ENCODE measurements at regions not wholly inside any gene's neighbourhood (a gene's known extent, or its start where the extent isn't known, plus 50 kb on each side); places are given as distances from the start of the nearest gene placed in this dataset.

DNA sequence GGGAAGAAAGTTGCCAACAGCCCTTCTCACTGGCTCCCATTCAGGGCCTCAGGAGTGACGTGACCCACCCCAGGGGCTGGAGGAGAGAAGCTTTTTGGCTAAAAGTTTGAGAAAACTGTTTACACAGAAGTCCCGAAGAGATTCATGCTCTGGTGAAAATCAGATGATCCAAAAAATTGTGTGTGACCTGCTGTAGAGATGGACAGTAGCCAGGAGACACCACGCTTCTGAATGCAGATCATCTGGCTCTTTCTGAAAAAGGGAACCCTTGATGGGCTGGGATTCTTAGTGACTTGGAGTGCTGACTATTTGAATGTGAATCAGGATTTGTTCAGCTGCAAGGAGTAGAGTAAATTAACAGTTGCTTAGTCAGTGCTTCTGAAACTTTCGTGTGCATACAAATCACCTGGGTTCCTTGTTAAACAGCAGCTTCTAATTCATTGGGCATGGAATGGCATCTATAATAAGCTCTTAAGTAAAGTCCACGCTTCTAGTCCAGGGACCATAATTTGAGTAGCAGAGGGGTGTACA lies 265.1 kb downstream of the PREX1 start:
- intact Hi-C loops (cut with DNase I): no loop called here
- TF ChIP-seq, protein P1, sequence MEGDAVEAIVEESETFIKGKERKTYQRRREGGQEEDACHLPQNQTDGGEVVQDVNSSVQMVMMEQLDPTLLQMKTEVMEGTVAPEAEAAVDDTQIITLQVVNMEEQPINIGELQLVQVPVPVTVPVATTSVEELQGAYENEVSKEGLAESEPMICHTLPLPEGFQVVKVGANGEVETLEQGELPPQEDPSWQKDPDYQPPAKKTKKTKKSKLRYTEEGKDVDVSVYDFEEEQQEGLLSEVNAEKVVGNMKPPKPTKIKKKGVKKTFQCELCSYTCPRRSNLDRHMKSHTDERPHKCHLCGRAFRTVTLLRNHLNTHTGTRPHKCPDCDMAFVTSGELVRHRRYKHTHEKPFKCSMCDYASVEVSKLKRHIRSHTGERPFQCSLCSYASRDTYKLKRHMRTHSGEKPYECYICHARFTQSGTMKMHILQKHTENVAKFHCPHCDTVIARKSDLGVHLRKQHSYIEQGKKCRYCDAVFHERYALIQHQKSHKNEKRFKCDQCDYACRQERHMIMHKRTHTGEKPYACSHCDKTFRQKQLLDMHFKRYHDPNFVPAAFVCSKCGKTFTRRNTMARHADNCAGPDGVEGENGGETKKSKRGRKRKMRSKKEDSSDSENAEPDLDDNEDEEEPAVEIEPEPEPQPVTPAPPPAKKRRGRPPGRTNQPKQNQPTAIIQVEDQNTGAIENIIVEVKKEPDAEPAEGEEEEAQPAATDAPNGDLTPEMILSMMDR (IDR thresholded peaks at IDR 0.05; ENCODE audit: borderline replicate concordance, extremely low read depth, insufficient read depth): no peak
- Histone ChIP-seq H3K27me3 (ENCODE audit: control insufficient read depth, insufficient read depth, low read length) (no peaks in the 10 kb centered on the region), H3K27ac (ENCODE audit: low read depth in 2 of 2, low read length in 2 of 2) (no peak overlapping the region), H3K36me3 (ENCODE audit: control insufficient read depth in 2 of 3, insufficient read depth in 3 of 3, low read length in 3 of 3) (no peaks in the 10 kb centered on the region), H3K9ac (ENCODE audit: low read length in 3 of 3) (no peak overlapping the region), H3K9me3 (ENCODE audit: control insufficient read depth in 2 of 3, insufficient read depth in 1 of 3, low read length in 3 of 3) (no peaks in the 10 kb centered on the region), H3K4me3 (ENCODE audit: low read length in 3 of 3) (no peak overlapping the region), H3K4me1 (ENCODE audit: control insufficient read depth in 2 of 3, insufficient read depth in 2 of 3, low read depth in 1 of 3, low read length in 3 of 3) (no peaks in the 10 kb centered on the region)
- FAIRE-seq (no peak), DNase-seq (no peak)

DNA sequence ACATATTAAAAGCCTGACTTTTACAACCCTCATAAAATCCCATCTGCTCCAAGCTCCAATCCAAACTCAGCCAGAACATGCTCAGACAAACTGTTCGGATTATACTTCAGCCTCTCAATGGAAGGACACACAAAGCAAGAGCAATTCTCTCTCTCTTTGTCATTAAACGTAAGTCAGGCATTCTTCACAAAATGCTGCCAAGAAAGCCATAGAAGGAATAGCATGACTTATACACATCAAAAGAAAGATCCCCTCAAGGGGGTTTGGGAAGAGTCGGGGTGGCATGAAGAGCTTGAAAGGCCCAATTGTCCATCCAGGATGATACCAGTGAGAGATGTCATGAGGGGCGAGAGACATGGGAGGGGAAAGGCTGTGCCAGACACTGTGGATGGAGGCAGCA lies 268.9 kb downstream of the PREX1 start:
- H3K9ac ChIP-seq (ENCODE audit: low read length in 3 of 3): no peak overlapping the region
- H3K27ac ChIP-seq (ENCODE audit: low read depth in 2 of 2, low read length in 2 of 2): no peak overlapping the region
- H3K27me3 ChIP-seq (ENCODE audit: control insufficient read depth, insufficient read depth, low read length): no peaks in the 10 kb centered on the region
- H3K4me3 ChIP-seq (ENCODE audit: low read length in 3 of 3): no peak overlapping the region
- H3K36me3 ChIP-seq (ENCODE audit: control insufficient read depth in 2 of 3, insufficient read depth in 3 of 3, low read length in 3 of 3): no peaks in the 10 kb centered on the region
- TF ChIP-seq, protein P1 (IDR thresholded peaks at IDR 0.05; ENCODE audit: borderline replicate concordance, extremely low read depth, insufficient read depth): no peak
- H3K4me1 ChIP-seq (ENCODE audit: control insufficient read depth in 2 of 3, insufficient read depth in 2 of 3, low read depth in 1 of 3, low read length in 3 of 3): no peaks in the 10 kb centered on the region
- intact Hi-C loops (cut with DNase I): no loop called here
- DNase-seq (no peak), FAIRE-seq (no peak)
- H3K9me3 ChIP-seq (ENCODE audit: control insufficient read depth in 2 of 3, insufficient read depth in 1 of 3, low read length in 3 of 3): no peaks in the 10 kb centered on the region

DNA sequence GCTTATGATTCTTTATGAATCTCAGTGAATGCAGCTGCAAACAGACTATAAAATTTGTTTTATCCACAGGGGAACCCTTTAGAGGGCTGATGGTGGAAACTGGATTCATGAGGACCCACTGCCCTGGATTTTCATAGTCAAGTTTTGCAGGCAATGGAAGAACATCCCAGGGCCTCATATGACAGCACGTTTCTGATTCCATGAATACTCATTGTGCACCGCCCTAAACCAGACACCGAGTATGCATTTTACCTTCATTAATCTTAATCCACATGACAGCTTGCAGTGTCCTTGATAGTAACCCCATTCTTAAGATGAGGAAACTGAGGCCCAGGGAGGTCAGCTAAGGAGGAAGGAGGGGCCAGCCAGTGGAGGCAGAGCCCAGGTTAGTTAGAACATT lies 270.4 kb downstream of the PREX1 start:
- Histone ChIP-seq H3K36me3 (ENCODE audit: control insufficient read depth in 2 of 3, insufficient read depth in 3 of 3, low read length in 3 of 3) (no peaks in the 10 kb centered on the region), H3K4me1 (ENCODE audit: control insufficient read depth in 2 of 3, insufficient read depth in 2 of 3, low read depth in 1 of 3, low read length in 3 of 3) (no peaks in the 10 kb centered on the region), H3K27ac (ENCODE audit: low read depth in 2 of 2, low read length in 2 of 2) (no peak overlapping the region), H3K9me3 (ENCODE audit: control insufficient read depth in 2 of 3, insufficient read depth in 1 of 3, low read length in 3 of 3) (no peaks in the 10 kb centered on the region), H3K27me3 (ENCODE audit: control insufficient read depth, insufficient read depth, low read length) (no peaks in the 10 kb centered on the region), H3K9ac (ENCODE audit: low read length in 3 of 3) (no peak overlapping the region), H3K4me3 (ENCODE audit: low read length in 3 of 3) (no peak overlapping the region)
- no peak for FAIRE-seq
- TF ChIP-seq, protein P1 (IDR thresholded peaks at IDR 0.05; ENCODE audit: borderline replicate concordance, extremely low read depth, insufficient read depth): no peak
- intact Hi-C loops (cut with DNase I): no loop called here
- no peak for DNase-seq

GRCh38 chr20:48556956-48557355 lies 270.8 kb downstream of the PREX1 start:
- Histone ChIP-seq H3K27ac (ENCODE audit: low read depth in 2 of 2, low read length in 2 of 2) (no peak overlapping the region), H3K9me3 (ENCODE audit: control insufficient read depth in 2 of 3, insufficient read depth in 1 of 3, low read length in 3 of 3) (no peaks in the 10 kb centered on the region), H3K9ac (ENCODE audit: low read length in 3 of 3) (no peak overlapping the region), H3K4me3 (ENCODE audit: low read length in 3 of 3) (no peak overlapping the region), H3K36me3 (ENCODE audit: control insufficient read depth in 2 of 3, insufficient read depth in 3 of 3, low read length in 3 of 3) (no peaks in the 10 kb centered on the region), H3K4me1 (ENCODE audit: control insufficient read depth in 2 of 3, insufficient read depth in 2 of 3, low read depth in 1 of 3, low read length in 3 of 3) (no peaks in the 10 kb centered on the region), H3K27me3 (ENCODE audit: control insufficient read depth, insufficient read depth, low read length) (no peaks in the 10 kb centered on the region)
- DNase-seq: peak in 3 of 5 donors; percentile 31 to 50 (median 44)
- TF ChIP-seq, protein P1 (IDR thresholded peaks at IDR 0.05; ENCODE audit: borderline replicate concordance, extremely low read depth, insufficient read depth): no peak
- intact Hi-C loops (cut with DNase I): no loop called here
- FAIRE-seq: no peak
